IMR-90 (cell line): ENCODE measurements at regions not wholly inside any gene's neighbourhood (a gene's known extent, or its start where the extent isn't known, plus 50 kb on each side); places are given as distances from the start of the nearest gene placed in this dataset.

Source experiments
- ATAC-seq: fragments of 200-7000 bp; cut with Tn5 transposase; 2 replicates; pipeline ENCODE4 v1.9.1; 2020; ENCODE audit warnings: low read depth, mild to moderate bottlenecking, moderate library complexity
- BruUV-seq: library from RNA; stranded (reverse); fragments of 400-500 nt; replicated peaks from 2 replicates; lab custom pipeline; 2021; lab: Mats Ljungman, UMichigan
- CTCF ChIA-PET: fragments of 300-600 bp; formaldehyde crosslinking; extraction: SDS; loops from one replicate; lab custom pipeline; 2021; ENCODE audit warnings: antibody characterized with exemption; lab: Yijun Ruan, JAX
- POLR2A ChIA-PET: fragments of 300-600 bp; sonication (Branson Sonifier 250); formaldehyde crosslinking; loops from one replicate; lab custom pipeline; 2022; ENCODE audit warnings: antibody characterized with exemption; ENCODE audit not compliant: unreplicated experiment; lab: Charles Lee
- DNase-seq: peaks from one replicate; pipeline ENCODE4 v3.0.0; 2013
- H2AFZ ChIP-seq: replicated peaks from 2 replicates; pipeline ENCODE3; 2013; ENCODE audit warnings: low read length, mild to moderate bottlenecking; ENCODE audit not compliant: poor library complexity
- H2AK5ac ChIP-seq: 2 replicates; pipeline ENCODE4 v1.6.1; 2013; ENCODE audit warnings: low read depth, low read length, inconsistent platforms
- H2AK9ac ChIP-seq: replicated peaks from 2 replicates; pipeline ENCODE3; 2013; ENCODE audit warnings: mild to moderate bottlenecking, low read depth, low read length, moderate library complexity; ENCODE audit not compliant: poor library complexity
- H2BK120ac ChIP-seq: 2 replicates; pipeline ENCODE4 v1.6.1; 2013; ENCODE audit warnings: low read depth, low read length, inconsistent platforms
- H2BK15ac ChIP-seq: 3 replicates; pipeline ENCODE4 v1.6.1; 2013; ENCODE audit warnings: low read depth, low read length, inconsistent platforms
- H2BK20ac ChIP-seq: 2 replicates; pipeline ENCODE4 v1.6.1; 2013; ENCODE audit warnings: low read depth, mild to moderate bottlenecking, inconsistent platforms, low read length, moderate library complexity
- H2BK5ac ChIP-seq: 2 replicates; pipeline ENCODE4 v1.6.1; 2013; ENCODE audit warnings: mild to moderate bottlenecking, low read depth, low read length, inconsistent platforms; ENCODE audit not compliant: poor library complexity, severe bottlenecking
- H3K14ac ChIP-seq: replicated peaks from 2 replicates; pipeline ENCODE4 v1.6.1; 2013; ENCODE audit warnings: low read depth, low read length, inconsistent platforms
- H3K18ac ChIP-seq: 2 replicates; pipeline ENCODE4 v1.6.1; 2013; ENCODE audit warnings: low read depth, low read length, control low read depth
- H3K23ac ChIP-seq: 2 replicates; pipeline ENCODE4 v1.6.1; 2013; ENCODE audit warnings: low read depth, low read length, inconsistent platforms
- H3K27ac ChIP-seq: 2 replicates; pipeline ENCODE4 v1.5.1; 2013; ENCODE audit warnings: mild to moderate bottlenecking, control low read depth, low read length; ENCODE audit not compliant: insufficient read depth
- H3K27me3 ChIP-seq: 2 replicates; pipeline ENCODE4 v1.6.1; 2013; ENCODE audit warnings: low read length; ENCODE audit not compliant: control insufficient read depth, insufficient read depth
- H3K36me3 ChIP-seq: 2 replicates; pipeline ENCODE4 v1.6.1; 2013; ENCODE audit warnings: low read length, mixed read lengths; ENCODE audit not compliant: control insufficient read depth, insufficient read depth
- H3K4ac ChIP-seq: 2 replicates; pipeline ENCODE4 v1.6.1; 2013; ENCODE audit warnings: low read depth, low read length, inconsistent platforms
- H3K4me1 ChIP-seq: 2 replicates; pipeline ENCODE4 v1.6.1; 2013; ENCODE audit warnings: low read length, mixed read lengths; ENCODE audit not compliant: control insufficient read depth, insufficient read depth
- H3K4me2 ChIP-seq: 2 replicates; pipeline ENCODE4 v1.6.1; 2013; ENCODE audit warnings: low read depth, mild to moderate bottlenecking, control low read depth, low read length, moderate library complexity
- H3K4me3 ChIP-seq: 2 replicates; pipeline ENCODE4 v1.5.1; 2013; ENCODE audit warnings: low read depth, mild to moderate bottlenecking, control low read depth, low read length, moderate library complexity; ENCODE audit not compliant: insufficient read depth
- H3K56ac ChIP-seq: 2 replicates; pipeline ENCODE4 v1.6.1; 2013; ENCODE audit warnings: low read length, inconsistent platforms; ENCODE audit not compliant: insufficient read depth; ENCODE audit errors: extremely low read depth
- H3K79me1 ChIP-seq, 2 experiments: 2 replicates each; pipeline ENCODE4 v1.6.1; 2013; ENCODE audit warnings: low read length in 2 of 2, inconsistent platforms in 1 of 2, low read depth in 1 of 2
- H3K9ac ChIP-seq: 2 replicates; pipeline ENCODE4 v1.6.1; 2013; ENCODE audit warnings: low read depth, low read length, control low read depth
- H3K9me1 ChIP-seq: 2 replicates; pipeline ENCODE4 v1.6.1; 2013; ENCODE audit warnings: low read length, inconsistent platforms; ENCODE audit not compliant: insufficient read depth
- H3K9me3 ChIP-seq: 2 replicates; pipeline ENCODE4 v1.6.1; 2013; ENCODE audit warnings: low read length; ENCODE audit not compliant: control insufficient read depth, insufficient read depth
- H4K20me1 ChIP-seq: 2 replicates; pipeline ENCODE4 v1.6.1; 2013; ENCODE audit warnings: low read length, inconsistent platforms; ENCODE audit not compliant: insufficient read depth
- H4K5ac ChIP-seq: 2 replicates; pipeline ENCODE4 v1.6.1; 2013; ENCODE audit warnings: mild to moderate bottlenecking, low read depth, low read length, control low read depth
- H4K8ac ChIP-seq, 2 experiments: 2 replicates each; pipeline ENCODE4 v1.6.1; 2013; ENCODE audit warnings: low read depth in 2 of 2, low read length in 2 of 2, control low read depth in 1 of 2, inconsistent platforms in 1 of 2
- H4K91ac ChIP-seq: 2 replicates; pipeline ENCODE4 v1.6.1; 2013; ENCODE audit warnings: low read depth, low read length, inconsistent platforms; ENCODE audit not compliant: insufficient read depth
- BHLHE40 ChIP-seq: fragments of 150-350 bp; IDR thresholded peaks from 2 replicates; pipeline ENCODE4 v1.6.1; 2016; ENCODE audit warnings: mild to moderate bottlenecking, low read depth, low read length
- CEBPB ChIP-seq: IDR thresholded peaks from 2 replicates; pipeline ENCODE4 v1.6.1; 2012; ENCODE audit warnings: low read depth, low read length, improper control_type of control experiment
- CHD1 ChIP-seq: IDR thresholded peaks from 2 replicates; pipeline ENCODE4 v1.6.1; 2012; ENCODE audit warnings: low read depth, low read length, improper control_type of control experiment
- CTCF ChIP-seq: conservative IDR thresholded peaks from 2 replicates; pipeline ENCODE4 v1.5.1; 2012; ENCODE audit warnings: mild to moderate bottlenecking, low read depth, low read length, improper control_type of control experiment
- ELK1 ChIP-seq: fragments of 150-350 bp; IDR thresholded peaks from 2 replicates; pipeline ENCODE4 v1.6.1; 2016; ENCODE audit warnings: low read depth, mild to moderate bottlenecking, low read length, moderate library complexity, borderline replicate concordance
- FOS ChIP-seq: fragments of 150-350 bp; IDR thresholded peaks from 2 replicates; pipeline ENCODE4 v1.6.1; 2016; ENCODE audit warnings: low read depth, low read length
- MAFK ChIP-seq: IDR thresholded peaks from 2 replicates; pipeline ENCODE4 v1.6.1; 2012; ENCODE audit warnings: low read depth, low read length, improper control_type of control experiment
- MAZ ChIP-seq: IDR thresholded peaks from 2 replicates; pipeline ENCODE4 v1.6.1; 2012; ENCODE audit warnings: low read depth, mild to moderate bottlenecking, low read length, improper control_type of control experiment, moderate library complexity, borderline replicate concordance
- MXI1 ChIP-seq: IDR thresholded peaks from 2 replicates; pipeline ENCODE4 v1.6.1; 2012; ENCODE audit warnings: low read depth, mild to moderate bottlenecking, low read length, moderate library complexity, borderline replicate concordance
- NFE2L2 ChIP-seq: fragments of 150-350 bp; IDR thresholded peaks from 2 replicates; pipeline ENCODE4 v1.6.1; 2016; ENCODE audit warnings: low read depth, mild to moderate bottlenecking, low read length
- POLR2A ChIP-seq: IDR thresholded peaks from 2 replicates; pipeline ENCODE4 v1.6.1; 2012; ENCODE audit warnings: mild to moderate bottlenecking, low read depth, low read length
- RAD21 ChIP-seq: IDR thresholded peaks from 2 replicates; pipeline ENCODE4 v1.6.1; 2012; ENCODE audit warnings: low read length, improper control_type of control experiment
- RCOR1 ChIP-seq: IDR thresholded peaks from 2 replicates; pipeline ENCODE4 v1.6.1; 2012; ENCODE audit warnings: mild to moderate bottlenecking, low read length, improper control_type of control experiment; ENCODE audit not compliant: insufficient replicate concordance
- RFX5 ChIP-seq: IDR thresholded peaks from 2 replicates; pipeline ENCODE4 v1.8.0; 2012; ENCODE audit warnings: low read depth, mild to moderate bottlenecking, low read length, moderate library complexity
- SMC3 ChIP-seq: fragments of 150-350 bp; IDR thresholded peaks from 2 replicates; pipeline ENCODE4 v1.6.1; 2016; ENCODE audit warnings: low read depth, mild to moderate bottlenecking, antibody characterized with exemption, low read length, moderate library complexity
- USF2 ChIP-seq: fragments of 150-350 bp; IDR thresholded peaks from 2 replicates; pipeline ENCODE4 v1.6.1; 2017; ENCODE audit warnings: mild to moderate bottlenecking, antibody characterized with exemption, low read length, low read depth
- WGBS, 2 experiments: methylation state at CpG; one replicate each; pipeline versions ENCODE4 v1.1.5 to v1.1.7; 2013; ENCODE audit warnings: missing lambda C conversion rate in 2 of 2; ENCODE audit not compliant: insufficient read length in 1 of 2; ENCODE audit errors: extremely low coverage in 2 of 2; 5-methylcytosine and 5-hydroxymethylcytosine counted together
- dilution Hi-C: fragments of 300-500 bp; cut with HindIII; formaldehyde crosslinking; loops from one replicate; pipeline ENCODE4 v1.14.3; 2018; ENCODE audit warnings: low sequenced_read_pairs; ENCODE audit not compliant: unreplicated experiment
- in situ Hi-C: fragments of 300-500 bp; cut with MboI; formaldehyde crosslinking; loops from 3 replicates; pipeline ENCODE4 v1.14.3; 2019; ENCODE audit warnings: low sequenced_read_pairs, inconsistent platforms, mixed read lengths
- intact Hi-C: fragments of 100-400 bp; cut with micrococcal nuclease; formaldehyde crosslinking; loops from 2 replicates; pipeline ENCODE4 v1.10.0; 2022

- H3K4me1 ChIP-seq, result no peaks in the 10 kb centered on the region
- no peak for ATAC-seq
- H3K4ac ChIP-seq, result no peak overlapping the region
- H4K5ac ChIP-seq, result no peak overlapping the region
- no peaks in the 10 kb centered on the region for H3K9me1 ChIP-seq
- DNase-seq, result no peak
- H3K4me2 ChIP-seq, result no peak overlapping the region
- H3K27ac ChIP-seq, result no peak overlapping the region
- H4K8ac ChIP-seq, result no peak overlapping the region
- no TSS peak for BruUV-seq
- no peak overlapping the region for H2BK5ac ChIP-seq
- H2BK15ac ChIP-seq, result no peak overlapping the region
- no peak overlapping the region for H2AK9ac ChIP-seq
- H2AK5ac ChIP-seq, result no peak overlapping the region
- ChIA-PET CTCF (no interaction called here), POLR2A (no interaction called here)
- H3K4me3 ChIP-seq, result no peak overlapping the region
- no peak overlapping the region for H3K23ac ChIP-seq
- TF ChIP-seq POLR2A (no peak), CHD1 (no peak), RFX5 (no peak), CTCF (no peak), BHLHE40 (no peak), MAFK (no peak), USF2 (no peak), MAZ (no peak), RCOR1 (no peak), FOS (no peak), RAD21 (no peak), ELK1 (no peak), CEBPB (no peak), SMC3 (no peak), NFE2L2 (no peak), MXI1 (no peak)
- WGBS, 2 experiments, result no CpG with 5 or more reads among the region's 4 CpGs
- no peak overlapping the region for H3K9ac ChIP-seq
- no peaks in the 10 kb centered on the region for H4K20me1 ChIP-seq
- intact Hi-C loops, result no loop called here
- peaks cover 13% of the 10 kb centered on the region for H3K9me3 ChIP-seq
- dilution Hi-C loops, result no loop called here
- in situ Hi-C loops, result no loop called here
- H3K27me3 ChIP-seq, result no peaks in the 10 kb centered on the region
- no peak overlapping the region for H3K18ac ChIP-seq
- H2AFZ ChIP-seq, result no peak overlapping the region
- no peaks in the 10 kb centered on the region for H3K79me1 ChIP-seq
- no peak overlapping the region for H3K56ac ChIP-seq
- no peak overlapping the region for H4K91ac ChIP-seq
- H2BK20ac ChIP-seq, result no peak overlapping the region
- no peak overlapping the region for H3K14ac ChIP-seq
- H3K36me3 ChIP-seq, result no peaks in the 10 kb centered on the region
- no peak overlapping the region for H2BK120ac ChIP-seq
Measured at GRCh38 chr18:65202091-65202490, 548.7 kb upstream of the CDH7 start.
